Tibial artery (tissue), 4 donors: ENCODE measurements at regions not wholly inside any gene's neighbourhood (a gene's known extent, or its start where the extent isn't known, plus 50 kb on each side); places are given as distances from the start of the nearest gene placed in this dataset.

Experiments
- DNase-seq, 2 donors: peaks; one replicate each; pipeline ENCODE4 v3.0.0-alpha.2; 2019
- H3K27ac ChIP-seq, 2 donors: fragments of 200-600 bp; sonication (generic) in 1 of 2; 1 replicate in 1 of 2; 2 replicates in 1 of 2; pipeline ENCODE4 v1.5.1; 2018 to 2019; ENCODE audit warnings: mild to moderate bottlenecking in 1 of 2
- H3K27me3 ChIP-seq, 2 donors: fragments of 200-600 bp; sonication (generic) in 1 of 2; one replicate each; pipeline versions ENCODE4 v1.5.1 to v1.6.0; 2016 to 2019
- H3K36me3 ChIP-seq, 3 donors: fragments of 200-600 bp; sonication (generic) in 2 of 3; one replicate each; pipeline ENCODE4 v1.5.1; 2016 to 2019; ENCODE audit warnings: mild to moderate bottlenecking in 2 of 3
- H3K4me1 ChIP-seq, 4 donors: fragments of 200-600 bp; sonication (generic) in 2 of 4; 1 replicate in 3 of 4; 2 replicates in 1 of 4; pipeline ENCODE4 v1.5.1; 2016 to 2019
- H3K4me3 ChIP-seq, 2 donors: fragments of 200-600 bp; sonication (generic) in 1 of 2; 1 replicate in 1 of 2; 2 replicates in 1 of 2; pipeline ENCODE4 v1.5.1; 2018 to 2019; ENCODE audit warnings: mild to moderate bottlenecking in 2 of 2
- H3K9me3 ChIP-seq, 3 donors: fragments of 200-600 bp; sonication (generic) in 1 of 3; one replicate each; pipeline ENCODE4 v1.5.1; 2016 to 2019
- CTCF ChIP-seq, 2 experiments: fragments of 200-600 bp in 1 of 2; fragments of 450-650 bp in 1 of 2; IDR thresholded peaks; one replicate each; pipeline ENCODE4 v1.5.1; 2017 to 2019; ENCODE audit warnings: antibody characterized with exemption in 2 of 2, mild to moderate bottlenecking in 1 of 2, moderate library complexity in 1 of 2
- intact Hi-C: fragments of 100-400 bp; cut with DNase I; formaldehyde crosslinking; loops from one replicate; pipeline ENCODE4 v1.15.0; 2023; ENCODE audit warnings: low total_unique reads

DNA sequence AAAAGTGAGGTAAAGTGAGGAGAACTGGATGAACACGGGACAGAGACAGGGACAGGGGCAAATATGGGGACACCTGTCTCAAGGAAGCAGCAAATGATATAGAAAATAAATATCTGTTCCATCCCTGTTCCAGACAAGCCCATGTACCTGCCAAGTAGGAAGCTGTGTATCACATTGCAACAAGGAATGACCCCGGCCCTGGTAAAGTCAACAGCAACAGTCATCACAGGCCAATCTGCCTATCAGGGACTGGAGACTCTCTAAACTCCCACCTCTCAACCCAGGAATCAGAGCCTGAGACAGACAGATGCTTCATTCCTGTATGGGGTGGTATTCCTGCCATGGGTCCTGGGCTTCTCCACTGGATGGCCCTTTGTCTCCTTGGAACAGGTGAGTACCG is 156.6 kb upstream of the PRSS1 start:
- Histone ChIP-seq H3K4me3 (no peak overlapping the region), H3K36me3 (no peaks in the 10 kb centered on the region), H3K4me1 (no peaks in the 10 kb centered on the region), H3K27ac (no peak overlapping the region), H3K9me3 (no peaks in the 10 kb centered on the region), H3K27me3 (peaks cover 0 to 7% of the 10 kb centered on the region in 2 donors)
- no peak for DNase-seq
- intact Hi-C loops = no loop called here
- TF ChIP-seq CTCF (IDR thresholded peaks at IDR 0.05) = no peak

DNA sequence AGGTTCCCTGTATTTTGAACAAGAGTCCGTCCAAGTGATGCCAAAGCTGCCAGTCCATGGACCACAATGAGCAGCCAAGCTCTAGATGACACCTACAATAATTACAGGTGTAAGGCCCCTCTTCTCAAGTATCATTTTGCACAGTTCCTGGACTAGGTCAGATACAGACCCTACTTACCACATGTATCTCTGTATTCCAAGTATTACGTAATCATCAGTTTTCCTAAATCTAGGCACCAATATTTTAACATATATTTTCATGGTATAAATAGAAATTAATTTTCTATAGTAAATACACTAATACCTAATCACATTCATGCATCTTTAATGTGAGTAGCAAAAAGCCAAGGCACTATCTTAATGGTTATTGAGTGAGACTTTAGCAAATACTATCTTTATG is 157.0 kb upstream of the PRSS1 start:
- no peak for DNase-seq
- H3K9me3 ChIP-seq = no peaks in the 10 kb centered on the region
- intact Hi-C loops = no loop called here
- H3K4me1 ChIP-seq = no peaks in the 10 kb centered on the region
- H3K27me3 ChIP-seq = peaks cover 0 to 2% of the 10 kb centered on the region in 2 donors
- H3K36me3 ChIP-seq = no peaks in the 10 kb centered on the region
- H3K27ac ChIP-seq = no peak overlapping the region
- no peak overlapping the region for H3K4me3 ChIP-seq
- no peak for TF ChIP-seq CTCF (IDR thresholded peaks at IDR 0.05)

GRCh38 chr7:142590830-142591457 is 158.3 kb upstream of the PRSS1 start:
- no peak for TF ChIP-seq CTCF (IDR thresholded peaks at IDR 0.05)
- no peak for DNase-seq
- Histone ChIP-seq H3K4me3 (no peak overlapping the region), H3K9me3 (no peaks in the 10 kb centered on the region), H3K27ac (no peak overlapping the region), H3K27me3 (no peaks in the 10 kb centered on the region), H3K36me3 (no peaks in the 10 kb centered on the region), H3K4me1 (no peaks in the 10 kb centered on the region)
- intact Hi-C loops = no loop called here

GRCh38 chr7:142590077-142590476 is 159.2 kb upstream of the PRSS1 start:
- no peaks in the 10 kb centered on the region for H3K27me3 ChIP-seq
- intact Hi-C loops = no loop called here
- DNase-seq = no peak
- no peaks in the 10 kb centered on the region for H3K36me3 ChIP-seq
- no peaks in the 10 kb centered on the region for H3K4me1 ChIP-seq
- no peak overlapping the region for H3K4me3 ChIP-seq
- no peaks in the 10 kb centered on the region for H3K9me3 ChIP-seq
- no peak for TF ChIP-seq CTCF (IDR thresholded peaks at IDR 0.05)
- no peak overlapping the region for H3K27ac ChIP-seq

GRCh38 chr7:142587578-142588191 is 161.6 kb upstream of the PRSS1 start:
- Histone ChIP-seq H3K4me1 (no peaks in the 10 kb centered on the region), H3K27me3 (no peaks in the 10 kb centered on the region), H3K27ac (no peak overlapping the region), H3K4me3 (no peak overlapping the region), H3K36me3 (no peaks in the 10 kb centered on the region), H3K9me3 (no peaks in the 10 kb centered on the region)
- intact Hi-C loops = no loop called here
- no peak for TF ChIP-seq CTCF (IDR thresholded peaks at IDR 0.05)
- no peak for DNase-seq
